Esophagus muscularis mucosa (tissue), 4 donors: ENCODE measurements at regions not wholly inside any gene's neighbourhood (a gene's known extent, or its start where the extent isn't known, plus 50 kb on each side); places are given as distances from the start of the nearest gene placed in this dataset.

Source experiments
- CTCF ChIP-seq, 3 experiments: fragments of 200-600 bp in 2 of 3; fragments of 450-650 bp in 1 of 3; sonication (generic) in 2 of 3; IDR thresholded peaks; one replicate each; pipeline ENCODE4 v1.5.1; 2017 to 2019; ENCODE audit warnings: antibody characterized with exemption in 3 of 3, mild to moderate bottlenecking in 2 of 3, moderate library complexity in 1 of 3
- EP300 ChIP-seq: sonication (generic); formaldehyde crosslinking; IDR thresholded peaks from one replicate; pipeline ENCODE4 v1.6.1; 2017; ENCODE audit warnings: antibody characterized with exemption
- POLR2A ChIP-seq: fragments of 450-650 bp; IDR thresholded peaks from one replicate; pipeline ENCODE4 v1.6.1; 2017; ENCODE audit warnings: antibody characterized with exemption, moderate library complexity, mild to moderate bottlenecking, low read depth
- POLR2AphosphoS5 ChIP-seq, 2 donors: sonication (generic); formaldehyde crosslinking; IDR thresholded peaks; one replicate each; pipeline ENCODE4 v1.6.1; 2017; ENCODE audit warnings: antibody characterized with exemption in 2 of 2

DNA sequence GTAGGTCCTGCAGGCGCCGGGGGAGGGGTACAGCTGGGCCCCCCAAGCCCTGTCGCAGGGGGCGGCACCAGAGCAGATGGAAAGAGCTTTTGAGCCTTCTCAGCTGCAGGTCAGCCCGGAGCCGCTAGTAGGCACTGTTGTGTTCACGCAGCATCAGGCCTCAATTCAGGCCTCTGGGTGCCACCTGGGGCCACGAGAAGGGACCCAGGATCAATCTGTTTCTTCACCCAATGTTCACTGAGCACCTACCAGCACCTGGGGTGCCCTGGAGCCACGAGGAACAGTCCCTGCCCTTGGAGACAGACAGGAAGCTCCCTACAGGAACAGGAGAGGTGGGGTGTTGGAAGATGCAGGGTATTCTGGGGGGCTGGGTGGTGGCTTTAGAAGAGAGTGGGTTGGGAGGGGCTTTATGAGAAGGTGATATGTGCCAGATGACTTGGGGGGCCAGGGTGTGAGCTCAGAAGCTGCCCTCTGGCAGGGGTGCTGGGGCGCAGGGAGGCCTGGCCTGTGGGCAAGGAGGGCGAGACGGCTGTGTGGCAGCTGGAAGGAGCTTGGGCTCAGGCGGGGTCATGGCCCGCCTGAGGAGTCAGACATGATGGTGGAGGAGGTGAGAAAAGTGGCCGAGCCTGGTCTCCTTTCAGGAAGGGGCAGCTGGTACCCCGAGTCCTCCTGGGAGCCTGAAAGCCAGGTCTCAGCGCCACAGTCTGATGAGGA lies 121.9 kb upstream of the GSE1 start:
- TF ChIP-seq POLR2A (no peak), CTCF (IDR thresholded peaks at IDR 0.05) (peak in 1 of 3 experiments; percentile 38), POLR2AphosphoS5 (IDR thresholded peaks at IDR 0.05) (no peak), EP300 (no peak)
